Nephron progenitor cell (in vitro differentiated cells): ENCODE measurements at regions not wholly inside any gene's neighbourhood (a gene's known extent, or its start where the extent isn't known, plus 50 kb on each side); places are given as distances from the start of the nearest gene placed in this dataset.

Experiments used
- DNase-seq: peaks from one replicate; pipeline ENCODE4 v3.0.0; 2021
- H3K27ac Mint-ChIP-seq: 2 replicates; pipeline ENCODE4 v1.8.0; 2021; ENCODE audit warnings: mild to moderate bottlenecking, moderate library complexity, mixed read lengths
- H3K27me3 Mint-ChIP-seq: 2 replicates; pipeline ENCODE4 v1.8.0; 2021; ENCODE audit warnings: mild to moderate bottlenecking, low read depth, mixed read lengths; ENCODE audit not compliant: poor library complexity
- H3K36me3 Mint-ChIP-seq: 2 replicates; pipeline ENCODE4 v1.8.0; 2021; ENCODE audit warnings: low read depth, mixed read lengths
- H3K4me1 Mint-ChIP-seq: 2 replicates; pipeline ENCODE4 v1.8.0; 2021; ENCODE audit warnings: mixed read lengths
- H3K4me3 Mint-ChIP-seq: 2 replicates; pipeline ENCODE4 v1.8.0; 2021; ENCODE audit warnings: mild to moderate bottlenecking, moderate library complexity, mixed read lengths
- H3K9me3 Mint-ChIP-seq: 2 replicates; pipeline ENCODE4 v1.8.0; 2021; ENCODE audit warnings: mild to moderate bottlenecking, moderate library complexity, mixed read lengths
- CTCF ChIP-seq: fragments of 200-600 bp; sonication (generic); IDR thresholded peaks from 2 replicates; pipeline ENCODE4 v1.5.0; 2021; ENCODE audit warnings: antibody characterized with exemption

GRCh38 chrX:94123062-94123461 is 449.1 kb downstream of the FAM133A start:
- no peak for DNase-seq
- Mint-ChIP-seq H3K27ac (no peak overlapping the region), H3K4me3 (no peak overlapping the region), H3K27me3 (no peaks in the 10 kb centered on the region), H3K4me1 (no peaks in the 10 kb centered on the region), H3K9me3 (no peaks in the 10 kb centered on the region), H3K36me3 (no peaks in the 10 kb centered on the region)
- TF ChIP-seq CTCF, result no peak

- Mint-ChIP-seq H3K27me3 (no peaks in the 10 kb centered on the region), H3K9me3 (no peaks in the 10 kb centered on the region), H3K36me3 (no peaks in the 10 kb centered on the region), H3K4me3 (no peak overlapping the region), H3K4me1 (no peaks in the 10 kb centered on the region), H3K27ac (no peak overlapping the region)
- no peak for DNase-seq
- no peak for TF ChIP-seq CTCF
Measured at GRCh38 chrX:94162971-94163370, 489.0 kb downstream of the FAM133A start.

- no peaks in the 10 kb centered on the region for H3K36me3 Mint-ChIP-seq
- H3K9me3 Mint-ChIP-seq, result peaks cover 1% of the 10 kb centered on the region
- H3K27me3 Mint-ChIP-seq, result no peaks in the 10 kb centered on the region
- H3K4me3 Mint-ChIP-seq, result no peak overlapping the region
- H3K27ac Mint-ChIP-seq, result no peak overlapping the region
- DNase-seq, result no peak
- H3K4me1 Mint-ChIP-seq, result peaks cover 4% of the 10 kb centered on the region
- TF ChIP-seq CTCF, result no peak
Measured at GRCh38 chrX:94178145-94178788, 504.3 kb downstream of the FAM133A start.

GRCh38 chrX:94204524-94204923 is 530.5 kb downstream of the FAM133A start:
- no peak for TF ChIP-seq CTCF
- Mint-ChIP-seq H3K27ac (no peak overlapping the region), H3K36me3 (no peaks in the 10 kb centered on the region), H3K27me3 (no peaks in the 10 kb centered on the region), H3K4me3 (no peak overlapping the region), H3K9me3 (no peaks in the 10 kb centered on the region), H3K4me1 (no peaks in the 10 kb centered on the region)
- DNase-seq, result no peak

GRCh38 chrX:94216738-94217137 is 542.7 kb downstream of the FAM133A start:
- H3K27me3 Mint-ChIP-seq, result no peaks in the 10 kb centered on the region
- no peaks in the 10 kb centered on the region for H3K9me3 Mint-ChIP-seq
- DNase-seq, result no peak
- H3K4me3 Mint-ChIP-seq, result no peak overlapping the region
- no peak for TF ChIP-seq CTCF
- H3K27ac Mint-ChIP-seq, result no peak overlapping the region
- no peaks in the 10 kb centered on the region for H3K4me1 Mint-ChIP-seq
- H3K36me3 Mint-ChIP-seq, result no peaks in the 10 kb centered on the region

GRCh38 chrX:94252211-94252610 is 578.2 kb downstream of the FAM133A start:
- TF ChIP-seq CTCF, result no peak
- no peaks in the 10 kb centered on the region for H3K27me3 Mint-ChIP-seq
- peaks cover 1% of the 10 kb centered on the region for H3K9me3 Mint-ChIP-seq
- peaks cover under 1% of the 10 kb centered on the region for H3K36me3 Mint-ChIP-seq
- DNase-seq, result no peak
- H3K4me3 Mint-ChIP-seq, result no peak overlapping the region
- H3K27ac Mint-ChIP-seq, result no peak overlapping the region
- peaks cover 14% of the 10 kb centered on the region for H3K4me1 Mint-ChIP-seq
